IPS-18a (cell line): ENCODE measurements at regions not wholly inside any gene's neighbourhood (a gene's known extent, or its start where the extent isn't known, plus 50 kb on each side); places are given as distances from the start of the nearest gene placed in this dataset.

Experiments
- H3K27ac ChIP-seq: one replicate; pipeline ENCODE4 v1.5.1; 2013; ENCODE audit warnings: low read length
- H3K27me3 ChIP-seq: one replicate; pipeline ENCODE4 v1.6.1; 2013; ENCODE audit warnings: mild to moderate bottlenecking, low read length; ENCODE audit not compliant: control insufficient read depth, insufficient read depth
- H3K36me3 ChIP-seq: one replicate; pipeline ENCODE4 v1.6.1; 2013; ENCODE audit warnings: low read depth, low read length; ENCODE audit not compliant: control insufficient read depth
- H3K4me1 ChIP-seq: one replicate; pipeline ENCODE4 v1.6.1; 2013; ENCODE audit warnings: low read depth, low read length; ENCODE audit not compliant: control insufficient read depth
- H3K4me3 ChIP-seq: one replicate; pipeline ENCODE4 v1.5.1; 2013; ENCODE audit warnings: low read length
- H3K9ac ChIP-seq: one replicate; pipeline ENCODE4 v1.6.1; 2013; ENCODE audit warnings: mild to moderate bottlenecking, low read length, moderate library complexity
- H3K9me3 ChIP-seq: one replicate; pipeline ENCODE4 v1.6.1; 2013; ENCODE audit warnings: low read depth, low read length; ENCODE audit not compliant: control insufficient read depth

- Histone ChIP-seq H3K4me3 (no peak overlapping the region), H3K9ac (no peak overlapping the region), H3K27ac (no peak overlapping the region), H3K9me3 (no peaks in the 10 kb centered on the region), H3K4me1 (no peaks in the 10 kb centered on the region), H3K27me3 (no peaks in the 10 kb centered on the region), H3K36me3 (no peaks in the 10 kb centered on the region)
Observed at GRCh38 chr13:88958821-88959220, 1287.7 kb downstream of the SLITRK5 start.

- no peak overlapping the region for H3K9ac ChIP-seq
- no peaks in the 10 kb centered on the region for H3K36me3 ChIP-seq
- no peaks in the 10 kb centered on the region for H3K4me1 ChIP-seq
- H3K9me3 ChIP-seq, result no peaks in the 10 kb centered on the region
- no peak overlapping the region for H3K4me3 ChIP-seq
- no peaks in the 10 kb centered on the region for H3K27me3 ChIP-seq
- no peak overlapping the region for H3K27ac ChIP-seq
Observed at GRCh38 chr13:88976466-88976865, 1305.3 kb downstream of the SLITRK5 start.

GRCh38 chr13:88978607-88979006 is 1307.4 kb downstream of the SLITRK5 start:
- H3K4me3 ChIP-seq, result no peak overlapping the region
- no peak overlapping the region for H3K27ac ChIP-seq
- H3K9ac ChIP-seq, result no peak overlapping the region
- no peaks in the 10 kb centered on the region for H3K9me3 ChIP-seq
- no peaks in the 10 kb centered on the region for H3K4me1 ChIP-seq
- no peaks in the 10 kb centered on the region for H3K36me3 ChIP-seq
- H3K27me3 ChIP-seq, result no peaks in the 10 kb centered on the region

GRCh38 chr13:88979465-88980175 is 1308.4 kb downstream of the SLITRK5 start:
- Histone ChIP-seq H3K4me3 (no peak overlapping the region), H3K36me3 (no peaks in the 10 kb centered on the region), H3K9ac (no peak overlapping the region), H3K4me1 (no peaks in the 10 kb centered on the region), H3K27ac (no peak overlapping the region), H3K27me3 (no peaks in the 10 kb centered on the region), H3K9me3 (no peaks in the 10 kb centered on the region)

GRCh38 chr13:89003656-89004055 is 1332.5 kb downstream of the SLITRK5 start:
- Histone ChIP-seq H3K27me3 (no peaks in the 10 kb centered on the region), H3K4me3 (no peak overlapping the region), H3K4me1 (no peaks in the 10 kb centered on the region), H3K9ac (no peak overlapping the region), H3K36me3 (no peaks in the 10 kb centered on the region), H3K9me3 (no peaks in the 10 kb centered on the region), H3K27ac (no peak overlapping the region)

GRCh38 chr13:89011615-89012014 is 1340.4 kb downstream of the SLITRK5 start:
- Histone ChIP-seq H3K9ac (no peak overlapping the region), H3K4me3 (no peak overlapping the region), H3K9me3 (no peaks in the 10 kb centered on the region), H3K27ac (no peak overlapping the region), H3K4me1 (no peaks in the 10 kb centered on the region), H3K27me3 (no peaks in the 10 kb centered on the region), H3K36me3 (no peaks in the 10 kb centered on the region)

GRCh38 chr13:89027694-89028306 is 1356.6 kb downstream of the SLITRK5 start:
- Histone ChIP-seq H3K27me3 (no peaks in the 10 kb centered on the region), H3K27ac (no peak overlapping the region), H3K4me1 (no peaks in the 10 kb centered on the region)

GRCh38 chr13:89029062-89029461 is 1357.9 kb downstream of the SLITRK5 start:
- no peak overlapping the region for H3K4me3 ChIP-seq
- peaks cover 14% of the 10 kb centered on the region for H3K9me3 ChIP-seq
- H3K27me3 ChIP-seq, result no peaks in the 10 kb centered on the region
- H3K4me1 ChIP-seq, result no peaks in the 10 kb centered on the region
- no peak overlapping the region for H3K9ac ChIP-seq
- no peak overlapping the region for H3K27ac ChIP-seq
- no peaks in the 10 kb centered on the region for H3K36me3 ChIP-seq

More at GRCh38 chr13:89027694-89028306, 1356.6 kb downstream of the SLITRK5 start:
- peaks cover 2% of the 10 kb centered on the region for H3K9me3 ChIP-seq
- H3K9ac ChIP-seq, result no peak overlapping the region
- no peak overlapping the region for H3K4me3 ChIP-seq
- H3K36me3 ChIP-seq, result no peaks in the 10 kb centered on the region

- H3K9me3 ChIP-seq, result peaks cover 17% of the 10 kb centered on the region
Observed at GRCh38 chr13:89034015-89034414, 1362.8 kb downstream of the SLITRK5 start.

GRCh38 chr13:89052699-89053098 is 1381.5 kb downstream of the SLITRK5 start:
- Histone ChIP-seq H3K36me3 (no peaks in the 10 kb centered on the region), H3K4me3 (no peak overlapping the region), H3K27ac (no peak overlapping the region), H3K27me3 (no peaks in the 10 kb centered on the region), H3K9me3 (no peaks in the 10 kb centered on the region), H3K9ac (no peak overlapping the region), H3K4me1 (no peaks in the 10 kb centered on the region)

More at GRCh38 chr13:89034015-89034414, 1362.8 kb downstream of the SLITRK5 start:
- Histone ChIP-seq H3K4me1 (no peaks in the 10 kb centered on the region), H3K27ac (no peak overlapping the region), H3K9ac (no peak overlapping the region), H3K36me3 (no peaks in the 10 kb centered on the region), H3K27me3 (no peaks in the 10 kb centered on the region), H3K4me3 (no peak overlapping the region)

GRCh38 chr13:89053418-89053817 is 1382.2 kb downstream of the SLITRK5 start:
- no peak overlapping the region for H3K9ac ChIP-seq
- no peak overlapping the region for H3K27ac ChIP-seq
- H3K4me1 ChIP-seq, result no peaks in the 10 kb centered on the region
- no peak overlapping the region for H3K4me3 ChIP-seq
- no peaks in the 10 kb centered on the region for H3K9me3 ChIP-seq
- no peaks in the 10 kb centered on the region for H3K27me3 ChIP-seq
- H3K36me3 ChIP-seq, result no peaks in the 10 kb centered on the region

- no peaks in the 10 kb centered on the region for H3K4me1 ChIP-seq
- no peaks in the 10 kb centered on the region for H3K9me3 ChIP-seq
- H3K27ac ChIP-seq, result no peak overlapping the region
- H3K36me3 ChIP-seq, result no peaks in the 10 kb centered on the region
- no peaks in the 10 kb centered on the region for H3K27me3 ChIP-seq
- H3K4me3 ChIP-seq, result no peak overlapping the region
- no peak overlapping the region for H3K9ac ChIP-seq
Observed at GRCh38 chr13:89057274-89057673, 1386.1 kb downstream of the SLITRK5 start.
